Lung (tissue), 11 donors: ENCODE measurements at regions not wholly inside any gene's neighbourhood (a gene's known extent, or its start where the extent isn't known, plus 50 kb on each side); places are given as distances from the start of the nearest gene placed in this dataset.

Experiments
- ATAC-seq: fragments of 200-7000 bp; cut with Tn5 transposase; one replicate; pipeline ENCODE4 v1.9.1; 2020; ENCODE audit warnings: moderate number of reproducible peaks; ENCODE audit not compliant: insufficient read depth, low FRiP score
- DNase-seq, 3 donors: peaks; one replicate each; pipeline ENCODE4 v3.0.0-alpha.2; 2013 to 2017
- H3K27ac ChIP-seq, 2 donors: one replicate each; pipeline ENCODE4 v1.5.1; 2013; ENCODE audit warnings: mild to moderate bottlenecking in 2 of 2, moderate library complexity in 2 of 2, control low read depth in 1 of 2, inconsistent platforms in 1 of 2, low read depth in 1 of 2, low read length in 1 of 2
- H3K27me3 ChIP-seq, 3 donors: one replicate each; pipeline ENCODE4 v1.5.1; 2013; ENCODE audit warnings: low read length in 2 of 3; ENCODE audit not compliant: control insufficient read depth in 3 of 3, insufficient read depth in 3 of 3
- H3K36me3 ChIP-seq, 4 donors: one replicate each; pipeline ENCODE4 v1.5.1; 2013; ENCODE audit warnings: low read length in 4 of 4, mild to moderate bottlenecking in 1 of 4, moderate library complexity in 1 of 4; ENCODE audit not compliant: control insufficient read depth in 4 of 4, insufficient read depth in 4 of 4
- H3K4me1 ChIP-seq, 5 donors: one replicate each; pipeline ENCODE4 v1.5.1; 2013; ENCODE audit warnings: low read length in 5 of 5, mild to moderate bottlenecking in 2 of 5, moderate library complexity in 1 of 5; ENCODE audit not compliant: control insufficient read depth in 5 of 5, insufficient read depth in 5 of 5
- H3K4me3 ChIP-seq: one replicate; pipeline ENCODE4 v1.5.1; 2013; ENCODE audit warnings: mild to moderate bottlenecking, control low read depth, moderate library complexity
- H3K9ac ChIP-seq, 2 donors: one replicate each; pipeline ENCODE4 v1.5.1; 2013; ENCODE audit warnings: low read length in 2 of 2, control low read depth in 1 of 2; ENCODE audit not compliant: insufficient read depth in 1 of 2
- H3K9me3 ChIP-seq, 4 donors: one replicate each; pipeline ENCODE4 v1.5.1; 2013; ENCODE audit warnings: low read length in 3 of 4, mild to moderate bottlenecking in 1 of 4, moderate library complexity in 1 of 4; ENCODE audit not compliant: control insufficient read depth in 4 of 4, insufficient read depth in 3 of 4
- WGBS, 2 donors: extraction: QIAGEN DNeasy Blood & Tissue Kit; methylation state at CpG; one replicate each; pipeline ENCODE4 v1.1.7; 2013; 5-methylcytosine and 5-hydroxymethylcytosine counted together
- TF ChIP-seq, protein P1 (sequence below): IDR thresholded peaks from 2 replicates; pipeline ENCODE4 v1.5.1; 2012; ENCODE audit warnings: mild to moderate bottlenecking; ENCODE audit errors: control extremely low read depth, extremely low read depth
- donor health status: control.
- donor health status: control.
- donor health status: Bipolar disorder and iron deficiency.
- donor health status: healthy.
- donor health status: DM: yes; HTN: yes; CAD: no.

DNA sequence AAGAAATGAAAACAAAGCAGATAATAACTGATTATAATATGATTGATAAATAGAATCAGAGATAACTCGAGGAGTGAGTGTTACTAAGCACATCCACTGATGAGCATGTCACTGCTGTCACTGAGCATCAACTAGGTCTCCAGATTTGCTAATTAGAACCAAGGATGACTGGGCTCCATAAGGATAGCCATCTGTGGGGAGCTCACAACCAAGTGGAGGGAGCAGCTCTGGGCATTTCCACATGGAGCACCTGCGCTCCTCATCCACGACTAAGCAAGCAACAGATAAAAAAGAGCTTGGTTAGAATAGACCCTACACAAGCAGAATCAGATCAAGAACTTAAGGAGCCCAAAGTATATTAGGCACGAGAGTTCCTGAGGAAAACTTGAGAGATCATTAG lies 396.0 kb upstream of the B3GAT1 start:
- H3K4me3 ChIP-seq: no peak overlapping the region
- 79 to 85% methylated on average over 4 of the region's 4 CpGs for WGBS, 2 donors

DNA sequence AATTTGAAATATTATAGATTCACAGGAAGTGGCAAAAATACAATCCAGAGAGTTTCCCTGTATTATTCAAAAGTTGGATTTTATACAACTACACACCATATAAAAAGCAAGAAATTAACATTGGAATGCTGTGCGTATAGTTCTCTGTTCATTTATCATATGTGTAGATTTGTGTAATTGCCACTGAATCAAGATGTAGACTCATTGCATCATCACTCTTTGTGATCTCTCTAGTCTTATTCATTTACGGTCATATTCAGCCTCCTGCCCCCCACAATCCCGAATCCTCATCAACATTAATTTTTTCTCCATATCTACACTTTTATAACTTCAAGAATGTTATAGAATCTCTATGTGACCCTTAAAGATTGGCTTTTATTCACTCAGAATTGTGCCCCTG lies 390.6 kb upstream of the B3GAT1 start:
- H3K36me3 ChIP-seq: no peaks in the 10 kb centered on the region
- H3K27me3 ChIP-seq: peaks cover 0 to 39% (median 12%) of the 10 kb centered on the region in 3 donors
- TF ChIP-seq, protein P1, sequence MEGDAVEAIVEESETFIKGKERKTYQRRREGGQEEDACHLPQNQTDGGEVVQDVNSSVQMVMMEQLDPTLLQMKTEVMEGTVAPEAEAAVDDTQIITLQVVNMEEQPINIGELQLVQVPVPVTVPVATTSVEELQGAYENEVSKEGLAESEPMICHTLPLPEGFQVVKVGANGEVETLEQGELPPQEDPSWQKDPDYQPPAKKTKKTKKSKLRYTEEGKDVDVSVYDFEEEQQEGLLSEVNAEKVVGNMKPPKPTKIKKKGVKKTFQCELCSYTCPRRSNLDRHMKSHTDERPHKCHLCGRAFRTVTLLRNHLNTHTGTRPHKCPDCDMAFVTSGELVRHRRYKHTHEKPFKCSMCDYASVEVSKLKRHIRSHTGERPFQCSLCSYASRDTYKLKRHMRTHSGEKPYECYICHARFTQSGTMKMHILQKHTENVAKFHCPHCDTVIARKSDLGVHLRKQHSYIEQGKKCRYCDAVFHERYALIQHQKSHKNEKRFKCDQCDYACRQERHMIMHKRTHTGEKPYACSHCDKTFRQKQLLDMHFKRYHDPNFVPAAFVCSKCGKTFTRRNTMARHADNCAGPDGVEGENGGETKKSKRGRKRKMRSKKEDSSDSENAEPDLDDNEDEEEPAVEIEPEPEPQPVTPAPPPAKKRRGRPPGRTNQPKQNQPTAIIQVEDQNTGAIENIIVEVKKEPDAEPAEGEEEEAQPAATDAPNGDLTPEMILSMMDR: no peak
- no peaks in the 10 kb centered on the region for H3K4me1 ChIP-seq
- peaks cover 0 to 4% (median 1%) of the 10 kb centered on the region in 4 donors for H3K9me3 ChIP-seq
- 78 to 81% methylated on average over 3 of the region's 3 CpGs for WGBS, 2 donors
- ATAC-seq: no peak
- no peak overlapping the region for H3K27ac ChIP-seq
- H3K4me3 ChIP-seq: no peak overlapping the region
- H3K9ac ChIP-seq: no peak overlapping the region
- no peak for DNase-seq

More for the DNA sequence above, 396.0 kb upstream of the B3GAT1 start:
- Histone ChIP-seq H3K27ac (no peak overlapping the region), H3K36me3 (no peaks in the 10 kb centered on the region), H3K27me3 (peaks cover 0 to 12% (median 0%) of the 10 kb centered on the region in 3 donors), H3K9ac (no peak overlapping the region), H3K9me3 (peaks cover 0 to 4% (median 1%) of the 10 kb centered on the region in 4 donors), H3K4me1 (no peaks in the 10 kb centered on the region)
- DNase-seq (no peak), ATAC-seq (no peak)
- TF ChIP-seq, protein P1: no peak

DNA sequence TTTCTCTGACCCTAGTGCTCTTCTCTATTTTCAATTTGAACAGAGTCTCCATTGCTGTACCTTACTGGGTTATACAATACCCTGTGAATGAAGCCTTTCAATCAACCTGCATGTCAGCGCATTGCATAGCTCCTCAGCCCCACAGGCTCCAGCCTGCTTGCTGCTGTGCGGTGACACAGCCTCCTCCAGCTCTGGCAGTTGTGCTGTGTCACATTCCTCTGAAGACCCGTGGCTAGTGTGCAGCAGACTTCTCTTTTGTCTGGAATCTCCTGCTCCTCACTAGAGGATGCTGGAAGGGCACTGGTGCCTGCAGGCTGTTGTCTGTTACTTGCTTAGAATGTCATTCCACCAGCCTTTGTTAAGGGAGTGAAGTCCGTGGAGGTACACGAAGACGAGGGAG lies 390.1 kb upstream of the B3GAT1 start:
- Histone ChIP-seq H3K27me3 (peaks cover 0 to 39% (median 12%) of the 10 kb centered on the region in 3 donors), H3K9ac (no peak overlapping the region), H3K4me3 (no peak overlapping the region), H3K27ac (no peak overlapping the region), H3K36me3 (no peaks in the 10 kb centered on the region), H3K9me3 (peaks cover 0 to 2% (median under 1%) of the 10 kb centered on the region in 4 donors), H3K4me1 (no peaks in the 10 kb centered on the region)
- ATAC-seq (no peak), DNase-seq (no peak)
- TF ChIP-seq, protein P1: no peak
- 33 to 34% methylated on average over 6 of the region's 6 CpGs for WGBS, 2 donors

DNA sequence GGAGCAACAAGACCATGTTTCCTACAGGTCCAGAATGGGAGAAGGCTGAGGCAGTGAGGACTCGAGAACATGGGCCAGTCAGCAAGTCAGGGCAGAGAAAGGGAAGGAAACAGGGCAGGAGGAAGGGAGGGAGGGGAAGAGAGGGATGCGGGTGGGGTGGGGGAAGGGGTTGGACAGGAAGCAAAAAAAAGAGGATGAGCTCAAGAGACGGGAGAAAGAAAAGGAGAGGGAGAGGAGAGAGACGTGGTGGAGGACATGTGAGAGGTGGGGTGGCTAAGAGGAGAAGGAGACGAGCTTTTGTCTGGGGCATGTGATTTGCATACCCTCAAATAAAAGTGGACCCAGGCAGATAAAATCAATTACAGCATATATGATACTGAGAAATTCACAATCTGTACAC lies 389.5 kb upstream of the B3GAT1 start:
- no peak for ATAC-seq
- H3K4me1 ChIP-seq: no peaks in the 10 kb centered on the region
- peaks cover 0 to 2% (median 0%) of the 10 kb centered on the region in 4 donors for H3K9me3 ChIP-seq
- no peak overlapping the region for H3K9ac ChIP-seq
- TF ChIP-seq, protein P1: no peak
- peaks cover 0 to 39% (median 12%) of the 10 kb centered on the region in 3 donors for H3K27me3 ChIP-seq
- WGBS, 2 donors: 5 to 8% methylated on average over 5 of the region's 5 CpGs
- no peak for DNase-seq
- no peaks in the 10 kb centered on the region for H3K36me3 ChIP-seq
- H3K4me3 ChIP-seq: no peak overlapping the region
- no peak overlapping the region for H3K27ac ChIP-seq
